ENCODE measurements at regions not wholly inside any gene's neighbourhood (a gene's known extent, or its start where the extent isn't known, plus 50 kb on each side); places are given as distances from the start of the nearest gene placed in this dataset.

GRCh38 chr2:164014068-164014731 lies 278.4 kb upstream of the FIGN start:
- no peaks in the 10 kb centered on the region for H3K36me3 ChIP-seq (ENCODE audit: control insufficient read depth, insufficient read depth, low read length)
- no peak overlapping the region for H3K4me3 ChIP-seq (replicated peaks; ENCODE audit: low read depth, low read length)
- H3K27me3 ChIP-seq (replicated peaks; ENCODE audit: control insufficient read depth, insufficient read depth, low read length) = no peaks in the 10 kb centered on the region
- no peak for DNase-seq (ENCODE audit: extremely low read depth, insufficient read length)
- TF ChIP-seq CTCF (IDR thresholded peaks at IDR 0.05; ENCODE audit: insufficient read depth, low read length, poor library complexity, severe bottlenecking) = no peak

- no peak for DNase-seq (ENCODE audit: extremely low read depth, insufficient read length)
Measured at GRCh38 chr2:164012581-164012980, 276.8 kb upstream of the FIGN start.

GRCh38 chr2:164009756-164010337 lies 274.0 kb upstream of the FIGN start:
- no peak for DNase-seq (ENCODE audit: extremely low read depth, insufficient read length)
- H3K36me3 ChIP-seq (ENCODE audit: control insufficient read depth, insufficient read depth, low read length) = no peaks in the 10 kb centered on the region
- no peaks in the 10 kb centered on the region for H3K27me3 ChIP-seq (replicated peaks; ENCODE audit: control insufficient read depth, insufficient read depth, low read length)
- H3K4me3 ChIP-seq (replicated peaks; ENCODE audit: low read depth, low read length) = no peak overlapping the region
- TF ChIP-seq CTCF (IDR thresholded peaks at IDR 0.05; ENCODE audit: insufficient read depth, low read length, poor library complexity, severe bottlenecking) = no peak

More at GRCh38 chr2:164012581-164012980, 276.8 kb upstream of the FIGN start:
- Histone ChIP-seq H3K36me3 (ENCODE audit: control insufficient read depth, insufficient read depth, low read length) (no peaks in the 10 kb centered on the region), H3K27me3 (replicated peaks; ENCODE audit: control insufficient read depth, insufficient read depth, low read length) (no peaks in the 10 kb centered on the region), H3K4me3 (replicated peaks; ENCODE audit: low read depth, low read length) (no peak overlapping the region)
- no peak for TF ChIP-seq CTCF (IDR thresholded peaks at IDR 0.05; ENCODE audit: insufficient read depth, low read length, poor library complexity, severe bottlenecking)

GRCh38 chr2:164008752-164009151 lies 272.9 kb upstream of the FIGN start:
- no peak for DNase-seq (ENCODE audit: extremely low read depth, insufficient read length)
- no peaks in the 10 kb centered on the region for H3K36me3 ChIP-seq (ENCODE audit: control insufficient read depth, insufficient read depth, low read length)
- H3K4me3 ChIP-seq (replicated peaks; ENCODE audit: low read depth, low read length) = no peak overlapping the region
- no peak for TF ChIP-seq CTCF (IDR thresholded peaks at IDR 0.05; ENCODE audit: insufficient read depth, low read length, poor library complexity, severe bottlenecking)
- no peaks in the 10 kb centered on the region for H3K27me3 ChIP-seq (replicated peaks; ENCODE audit: control insufficient read depth, insufficient read depth, low read length)

GRCh38 chr2:164006704-164007103 lies 270.9 kb upstream of the FIGN start:
- no peak overlapping the region for H3K4me3 ChIP-seq (replicated peaks; ENCODE audit: low read depth, low read length)
- no peaks in the 10 kb centered on the region for H3K27me3 ChIP-seq (replicated peaks; ENCODE audit: control insufficient read depth, insufficient read depth, low read length)
- no peak for TF ChIP-seq CTCF (IDR thresholded peaks at IDR 0.05; ENCODE audit: insufficient read depth, low read length, poor library complexity, severe bottlenecking)
- no peak for DNase-seq (ENCODE audit: extremely low read depth, insufficient read length)
- H3K36me3 ChIP-seq (ENCODE audit: control insufficient read depth, insufficient read depth, low read length) = no peaks in the 10 kb centered on the region

Data from GM06990 (cell line).